Stimulated activated CD8-positive, alpha-beta memory T cell treated with anti-CD3 and anti-CD28 coated beads, Interleukin-4, amount 100 ng/mL, for 4 hours (primary cell): ENCODE measurements at regions not wholly inside any gene's neighbourhood (a gene's known extent, or its start where the extent isn't known, plus 50 kb on each side); places are given as distances from the start of the nearest gene placed in this dataset.

Experiments
- DNase-seq, 2 donors: peaks; one replicate each; pipeline ENCODE4 v3.0.0-alpha.2; 2020; ENCODE audit warnings: low read depth in 2 of 2, low spot score in 1 of 2

DNA sequence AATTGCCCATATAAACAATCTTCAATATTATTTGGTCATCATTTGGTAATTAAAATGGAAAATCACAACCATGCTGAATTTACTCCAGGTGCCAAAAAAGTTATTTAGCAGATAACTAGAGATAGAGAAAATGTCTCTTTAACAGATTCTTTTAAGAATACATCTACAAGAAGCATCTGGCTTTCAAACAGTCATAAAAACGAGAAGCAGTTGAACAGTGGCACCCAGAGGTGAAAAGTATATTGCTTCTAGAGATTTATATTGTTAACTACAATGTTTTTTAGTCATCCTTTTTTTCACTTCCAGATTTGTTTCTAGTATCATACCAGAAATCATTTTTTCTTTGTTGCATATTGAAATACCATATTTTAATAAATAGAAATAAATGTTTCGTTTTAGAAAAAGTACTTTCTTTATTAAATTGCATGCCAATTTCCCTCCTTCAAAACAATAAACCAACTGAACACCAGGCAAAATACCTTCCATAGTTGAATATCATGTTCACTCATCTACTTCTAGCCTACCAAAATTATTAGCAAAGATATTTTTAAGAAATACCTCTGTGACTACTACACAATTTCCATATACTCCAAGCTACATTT lies 65.4 kb upstream of the HNRNPA3 start:
- no peak for DNase-seq

DNA sequence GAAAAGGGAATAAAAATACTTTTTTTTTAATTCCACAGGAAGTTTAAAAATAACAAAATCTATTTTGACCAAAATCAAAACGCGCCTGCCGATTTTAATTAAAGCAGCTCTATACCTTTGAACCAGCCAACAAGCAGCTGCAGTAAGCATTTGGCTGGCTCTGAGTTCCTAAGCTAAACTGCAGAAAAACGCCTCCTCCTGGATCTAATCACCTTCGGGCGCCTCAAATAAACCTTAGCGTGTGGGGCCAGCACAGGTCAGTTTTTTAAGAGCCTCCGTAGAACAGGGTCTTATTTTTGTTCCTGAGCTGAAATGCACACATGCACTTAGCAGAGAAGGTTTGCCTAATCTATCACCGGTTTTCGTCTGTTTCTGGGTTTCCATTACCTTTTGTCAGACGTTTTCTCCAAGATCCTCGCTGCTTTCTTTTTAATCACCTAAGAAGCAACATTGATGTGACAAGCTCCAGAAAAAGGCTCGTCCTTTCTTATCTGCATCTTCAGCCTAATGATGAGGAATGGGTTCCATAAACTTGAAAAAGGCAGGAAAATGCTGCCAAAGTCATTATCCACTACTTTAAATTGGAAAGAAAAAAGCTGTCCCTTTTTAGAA lies 64.7 kb upstream of the HNRNPA3 start:
- DNase-seq, result no peak

DNA sequence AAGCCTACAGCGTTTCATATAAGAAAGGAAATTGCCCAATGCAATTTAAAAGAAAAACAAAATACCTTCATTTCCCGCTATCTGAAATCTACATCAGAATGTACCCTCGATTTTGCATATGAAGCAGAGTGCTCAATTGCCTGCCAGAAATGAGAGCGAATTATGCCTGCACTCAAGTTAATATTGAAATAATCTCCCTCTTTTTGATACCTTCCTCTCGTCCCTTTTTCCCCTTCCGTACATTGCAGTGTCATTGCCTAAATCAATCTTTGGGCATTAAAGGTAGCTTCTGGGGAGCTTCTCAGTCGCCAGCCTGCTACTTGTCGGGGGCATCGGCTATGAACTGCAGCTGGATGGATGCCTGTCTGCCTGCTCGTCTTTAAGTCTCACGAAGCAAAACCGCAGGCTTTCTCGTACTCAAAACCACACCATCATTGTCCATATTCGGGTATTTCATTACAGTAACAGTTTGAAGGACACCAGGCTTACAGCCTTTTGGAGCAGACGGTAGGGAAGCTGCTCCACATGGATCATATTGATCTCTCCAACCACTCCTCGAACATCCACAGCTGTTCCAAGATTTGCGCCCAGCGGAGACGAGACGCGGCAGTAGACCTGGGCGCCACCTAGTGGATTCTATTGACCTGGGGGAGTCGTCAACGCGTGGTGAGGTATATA lies 64.0 kb upstream of the HNRNPA3 start:
- peak; percentile 33 to 56 for DNase-seq

DNA sequence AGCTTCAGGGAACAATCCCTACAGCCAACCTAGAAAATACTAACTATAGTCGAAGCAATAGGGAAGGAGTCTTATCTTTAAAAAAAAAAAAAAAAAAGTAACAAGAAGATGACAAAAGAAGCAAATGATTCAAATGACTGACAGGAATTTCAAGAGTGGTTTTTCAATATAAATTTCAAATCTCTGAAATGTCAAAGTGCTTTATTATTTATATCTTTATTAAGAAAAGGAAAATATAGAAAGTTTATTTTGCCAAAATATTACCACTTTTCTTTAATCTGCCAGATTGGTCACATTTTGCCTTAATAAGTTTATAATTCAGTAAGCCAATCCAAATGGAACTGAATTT lies 63.5 kb upstream of the HNRNPA3 start:
- DNase-seq, result no peak

DNA sequence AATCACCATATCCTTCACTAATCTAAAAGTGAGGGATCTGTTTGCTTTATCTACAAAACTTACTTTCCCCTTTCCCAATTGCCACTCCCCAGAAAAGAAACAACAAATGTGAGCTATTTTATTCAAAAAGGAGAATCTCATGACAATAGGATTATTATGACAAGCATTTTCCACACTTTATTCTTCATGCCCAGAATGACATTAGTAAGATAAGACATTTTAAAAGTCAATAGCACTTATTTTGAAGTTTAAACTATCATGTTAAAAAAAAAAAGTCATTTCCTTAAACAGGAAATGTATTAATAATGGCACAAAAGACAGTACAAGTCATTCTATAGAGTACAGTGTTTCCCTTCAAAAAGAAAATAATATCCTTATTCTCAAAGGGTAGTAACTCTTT lies 58.8 kb upstream of the HNRNPA3 start:
- no peak for DNase-seq

DNA sequence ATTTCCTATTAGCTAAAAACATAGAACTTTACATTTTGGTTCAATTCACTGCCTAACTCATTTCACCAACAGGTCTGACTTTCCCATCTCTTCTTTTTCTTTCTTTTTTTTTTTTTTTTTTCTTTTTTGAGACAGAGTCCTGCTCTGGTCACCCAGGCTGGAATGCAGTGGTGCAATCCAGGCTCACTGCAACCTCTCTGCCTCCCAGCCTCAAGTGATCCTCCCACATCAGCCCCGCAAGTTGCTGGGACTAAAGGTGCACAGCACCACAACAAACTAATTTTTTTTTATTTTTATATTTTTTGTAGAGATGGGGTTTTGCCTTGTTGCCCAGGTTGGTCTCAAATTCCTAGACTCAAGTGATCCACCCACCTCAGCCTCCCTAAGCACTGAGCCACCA lies 57.8 kb upstream of the HNRNPA3 start:
- no peak for DNase-seq

DNA sequence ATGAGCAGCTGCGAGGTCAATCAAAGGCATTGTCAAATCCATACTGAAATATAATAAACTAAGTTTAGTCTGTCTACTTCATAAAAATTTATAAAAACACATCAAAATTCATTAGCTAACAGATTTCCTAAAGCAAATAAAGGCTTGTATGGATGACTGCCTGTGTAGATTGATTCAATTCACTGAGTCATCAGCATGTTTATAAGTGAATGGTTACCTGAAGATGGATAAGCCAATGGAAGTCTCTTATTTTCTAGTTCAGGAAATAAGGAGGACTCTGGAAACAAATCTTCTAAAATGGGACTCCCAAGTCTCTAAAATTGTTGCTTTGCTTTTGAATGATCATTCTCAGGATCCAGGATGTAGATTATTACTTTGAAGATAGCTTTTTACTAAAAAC lies 57.0 kb upstream of the HNRNPA3 start:
- no peak for DNase-seq

DNA sequence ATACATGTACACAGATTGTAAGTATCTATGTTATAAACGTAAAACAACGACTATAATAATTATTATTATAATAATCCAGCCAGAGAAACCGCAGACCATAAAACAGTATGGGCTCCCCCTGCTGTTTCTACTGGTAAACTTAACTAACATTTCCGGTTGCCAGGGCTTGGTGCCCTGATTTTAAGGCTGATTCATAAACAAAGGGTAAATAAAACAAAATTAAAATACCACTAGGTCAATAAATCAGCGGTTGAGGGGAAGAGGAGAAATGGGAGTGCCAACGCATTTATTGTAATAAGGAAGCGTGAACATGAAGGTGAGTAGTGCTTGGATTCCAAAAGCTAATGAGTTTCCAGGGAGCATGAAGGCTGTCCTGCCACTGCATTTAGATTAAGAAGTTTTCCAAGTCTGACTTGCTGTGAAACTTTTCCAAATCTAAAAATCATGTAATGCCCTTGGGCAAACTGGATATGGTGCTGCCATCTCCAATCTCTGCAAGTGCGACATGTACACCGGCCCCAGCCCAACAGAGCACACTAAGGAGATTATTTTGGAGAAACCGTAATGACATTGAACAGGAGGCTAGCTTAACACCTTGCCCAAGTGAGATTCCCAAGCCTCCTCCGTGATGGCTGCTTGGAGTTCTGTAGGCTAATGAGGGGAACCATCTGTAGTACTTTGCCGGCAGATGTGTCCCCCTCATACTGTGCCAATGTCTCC lies 50.7 kb upstream of the HNRNPA3 start:
- no peak for DNase-seq
